Mesenchymal stem cell (in vitro differentiated cells and primary cell): ENCODE measurements at regions not wholly inside any gene's neighbourhood (a gene's known extent, or its start where the extent isn't known, plus 50 kb on each side); places are given as distances from the start of the nearest gene placed in this dataset.

ENCODE experiments used
- DNase-seq: peaks from one replicate; pipeline ENCODE4 v3.0.0-alpha.2; 2013
- H2AFZ ChIP-seq: one replicate; pipeline ENCODE4 v1.6.1; 2013; ENCODE audit warnings: low read depth, mild to moderate bottlenecking, control low read depth, inconsistent platforms, low read length, moderate library complexity
- H2AK5ac ChIP-seq: 2 replicates; pipeline ENCODE4 v1.6.1; 2013; ENCODE audit warnings: low read length, moderate library complexity, mild to moderate bottlenecking, inconsistent platforms; ENCODE audit not compliant: severe bottlenecking
- H2BK120ac ChIP-seq: one replicate; pipeline ENCODE4 v1.6.1; 2013; ENCODE audit warnings: low read depth, mild to moderate bottlenecking, inconsistent platforms, low read length, moderate library complexity
- H2BK12ac ChIP-seq, 2 experiments: one replicate each; pipeline ENCODE4 v1.6.1; 2013; ENCODE audit warnings: inconsistent platforms in 2 of 2, low read length in 2 of 2, mild to moderate bottlenecking in 2 of 2, moderate library complexity in 2 of 2, control low read depth in 1 of 2
- H2BK15ac ChIP-seq: one replicate; pipeline ENCODE4 v1.6.1; 2013; ENCODE audit warnings: mild to moderate bottlenecking, low read depth, inconsistent platforms; ENCODE audit not compliant: poor library complexity, severe bottlenecking
- H2BK5ac ChIP-seq: 2 replicates; pipeline ENCODE4 v1.6.1; 2013; ENCODE audit warnings: low read depth, mild to moderate bottlenecking, low read length, control low read depth, inconsistent platforms; ENCODE audit not compliant: poor library complexity, severe bottlenecking
- H3K14ac ChIP-seq, 2 experiments: one replicate each; pipeline ENCODE4 v1.6.1; 2013; ENCODE audit warnings: inconsistent platforms in 2 of 2, low read length in 2 of 2, control low read depth in 1 of 2, mild to moderate bottlenecking in 1 of 2, moderate library complexity in 1 of 2
- H3K18ac ChIP-seq, 2 experiments: one replicate each; pipeline ENCODE4 v1.6.1; 2013; ENCODE audit warnings: inconsistent platforms in 2 of 2, low read length in 2 of 2, control low read depth in 1 of 2, low read depth in 1 of 2, mild to moderate bottlenecking in 1 of 2
- H3K23ac ChIP-seq, 2 experiments: one replicate each; pipeline ENCODE4 v1.6.1; 2013; ENCODE audit warnings: inconsistent platforms in 2 of 2, low read length in 2 of 2, mild to moderate bottlenecking in 2 of 2, moderate library complexity in 2 of 2, control low read depth in 1 of 2
- H3K27ac ChIP-seq: 2 replicates; pipeline ENCODE4 v1.5.1; 2013; ENCODE audit warnings: mild to moderate bottlenecking, moderate library complexity, low read length, control low read depth, inconsistent platforms; ENCODE audit not compliant: poor library complexity, severe bottlenecking
- H3K27me3 ChIP-seq, 2 experiments: 2 replicates each; pipeline versions ENCODE4 v1.6.1 to v1.7.0; 2013; ENCODE audit warnings: low read length in 2 of 2, mild to moderate bottlenecking in 2 of 2, moderate library complexity in 2 of 2, control low read depth in 1 of 2, inconsistent platforms in 1 of 2; ENCODE audit not compliant: control insufficient read depth in 1 of 2, insufficient read depth in 1 of 2
- H3K36me3 ChIP-seq, 2 experiments: 2 replicates each; pipeline versions ENCODE4 v1.6.1 to v1.7.0; 2013; ENCODE audit warnings: low read length in 2 of 2, control low read depth in 1 of 2, inconsistent platforms in 1 of 2, low read depth in 1 of 2, mild to moderate bottlenecking in 1 of 2; ENCODE audit not compliant: insufficient read depth in 2 of 2, control insufficient read depth in 1 of 2
- H3K4ac ChIP-seq, 2 experiments: one replicate each; pipeline ENCODE4 v1.6.1; 2013; ENCODE audit warnings: inconsistent platforms in 2 of 2, low read length in 2 of 2, mild to moderate bottlenecking in 2 of 2, moderate library complexity in 2 of 2, control low read depth in 1 of 2, low read depth in 1 of 2
- H3K4me1 ChIP-seq: 2 replicates; pipeline ENCODE4 v1.6.1; 2013; ENCODE audit warnings: low read depth, low read length, control low read depth; ENCODE audit not compliant: control insufficient read depth, insufficient read depth
- H3K4me2 ChIP-seq: 2 replicates; pipeline ENCODE4 v1.6.1; 2013; ENCODE audit warnings: low read length, mild to moderate bottlenecking, inconsistent platforms; ENCODE audit not compliant: poor library complexity, severe bottlenecking
- H3K4me3 ChIP-seq, 2 experiments: 2 replicates each; pipeline versions ENCODE4 v1.5.1 to v1.7.0; 2013; ENCODE audit warnings: low read length in 2 of 2, mild to moderate bottlenecking in 2 of 2, control low read depth in 1 of 2, low read depth in 1 of 2; ENCODE audit not compliant: insufficient read depth in 1 of 2
- H3K79me1 ChIP-seq: replicated peaks from 2 replicates; pipeline ENCODE4 v1.6.1; 2013; ENCODE audit warnings: mild to moderate bottlenecking, control low read depth, low read length, inconsistent platforms; ENCODE audit not compliant: poor library complexity, severe bottlenecking
- H3K9ac ChIP-seq: 2 replicates; pipeline ENCODE4 v1.7.0; 2013; ENCODE audit warnings: mild to moderate bottlenecking, low read length, moderate library complexity
- H3K9me3 ChIP-seq: 2 replicates; pipeline ENCODE4 v1.7.0; 2013; ENCODE audit warnings: mild to moderate bottlenecking, low read length; ENCODE audit not compliant: control insufficient read depth
- H4K8ac ChIP-seq: one replicate; pipeline ENCODE4 v1.6.1; 2013; ENCODE audit warnings: inconsistent platforms, mild to moderate bottlenecking, low read length, moderate library complexity
- H4K91ac ChIP-seq: one replicate; pipeline ENCODE4 v1.6.1; 2013; ENCODE audit warnings: mild to moderate bottlenecking, low read length, inconsistent platforms
- WGBS: methylation state at CpG from one replicate; pipeline ENCODE4 v1.1.7; 2013; ENCODE audit warnings: mixed read lengths; 5-methylcytosine and 5-hydroxymethylcytosine counted together

DNA sequence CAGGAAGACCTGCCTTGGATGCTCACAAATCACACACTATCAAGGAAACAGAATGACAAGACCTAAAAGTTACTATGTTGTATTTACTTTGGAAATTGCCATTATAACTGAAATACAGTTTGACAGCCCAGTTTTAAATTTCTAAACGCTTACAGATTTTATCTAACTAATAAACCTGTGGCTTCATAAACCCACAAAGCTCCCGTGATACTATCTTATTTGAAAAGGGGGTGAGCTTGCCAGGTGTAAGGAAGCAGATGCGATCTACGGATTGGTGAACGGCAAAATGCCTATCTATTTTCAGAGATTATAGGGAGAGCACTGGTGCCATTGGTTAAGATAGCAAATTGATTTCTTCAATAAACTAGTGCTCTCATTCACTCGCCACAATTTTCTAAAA is 485.5 kb downstream of the BCAT1 start:
- H3K9ac ChIP-seq, result no peak overlapping the region

DNA sequence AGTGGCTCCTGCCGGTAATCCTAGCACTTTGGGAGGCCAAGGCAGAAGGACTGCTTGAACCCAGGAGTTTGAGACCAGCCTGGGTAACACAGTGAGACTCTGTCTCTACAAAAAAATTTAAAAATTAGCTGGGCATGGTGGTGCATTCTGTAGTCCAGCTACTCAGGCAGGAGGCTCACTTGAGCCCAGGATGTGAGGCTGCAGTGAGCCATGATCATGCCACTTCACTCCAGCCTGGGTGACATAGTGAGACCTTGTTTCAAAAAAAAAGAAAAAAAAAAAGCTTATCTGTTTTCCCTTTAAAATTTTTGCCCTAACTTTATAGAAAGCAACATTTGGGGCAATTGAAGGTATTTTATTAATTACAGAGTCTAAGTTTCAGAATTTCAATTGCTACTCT is 486.0 kb downstream of the BCAT1 start:
- no peak overlapping the region for H3K4me2 ChIP-seq
- no peak overlapping the region for H3K27ac ChIP-seq
- no peaks in the 10 kb centered on the region for H3K9me3 ChIP-seq
- no peak overlapping the region for H3K4ac ChIP-seq
- H3K18ac ChIP-seq, result no peak overlapping the region
- H2BK120ac ChIP-seq, result no peak overlapping the region
- no peaks in the 10 kb centered on the region for H3K4me1 ChIP-seq
- H2BK12ac ChIP-seq, result no peak overlapping the region
- H3K4me3 ChIP-seq, result no peak overlapping the region
- no peak overlapping the region for H3K9ac ChIP-seq
- H2BK5ac ChIP-seq, result no peak overlapping the region
- H3K36me3 ChIP-seq, result no peaks in the 10 kb centered on the region
- H2BK15ac ChIP-seq, result no peak overlapping the region
- no peak overlapping the region for H2AK5ac ChIP-seq
- no peaks in the 10 kb centered on the region for H3K79me1 ChIP-seq
- H2AFZ ChIP-seq, result no peak overlapping the region
- H4K91ac ChIP-seq, result no peak overlapping the region
- no peak overlapping the region for H3K23ac ChIP-seq
- DNase-seq, result no peak
- no peaks in the 10 kb centered on the region for H3K27me3 ChIP-seq
- no peak overlapping the region for H3K14ac ChIP-seq
- no peak overlapping the region for H4K8ac ChIP-seq
- WGBS, result 100% methylated on average over 1 of the region's 1 CpG

More for the DNA sequence above, 485.5 kb downstream of the BCAT1 start:
- Histone ChIP-seq H2BK15ac (no peak overlapping the region), H3K4me1 (no peaks in the 10 kb centered on the region), H3K27ac (no peak overlapping the region), H4K8ac (no peak overlapping the region), H3K27me3 (no peaks in the 10 kb centered on the region), H2BK12ac (no peak overlapping the region), H3K23ac (no peak overlapping the region), H3K4me2 (no peak overlapping the region), H3K14ac (no peak overlapping the region), H3K4me3 (no peak overlapping the region), H3K36me3 (no peaks in the 10 kb centered on the region), H2AK5ac (no peak overlapping the region), H3K79me1 (no peaks in the 10 kb centered on the region), H2AFZ (no peak overlapping the region), H2BK5ac (no peak overlapping the region), H2BK120ac (no peak overlapping the region), H3K4ac (no peak overlapping the region), H4K91ac (no peak overlapping the region), H3K9me3 (no peaks in the 10 kb centered on the region), H3K18ac (no peak overlapping the region)
- WGBS, result 97% methylated on average over 4 of the region's 6 CpGs
- DNase-seq, result no peak

DNA sequence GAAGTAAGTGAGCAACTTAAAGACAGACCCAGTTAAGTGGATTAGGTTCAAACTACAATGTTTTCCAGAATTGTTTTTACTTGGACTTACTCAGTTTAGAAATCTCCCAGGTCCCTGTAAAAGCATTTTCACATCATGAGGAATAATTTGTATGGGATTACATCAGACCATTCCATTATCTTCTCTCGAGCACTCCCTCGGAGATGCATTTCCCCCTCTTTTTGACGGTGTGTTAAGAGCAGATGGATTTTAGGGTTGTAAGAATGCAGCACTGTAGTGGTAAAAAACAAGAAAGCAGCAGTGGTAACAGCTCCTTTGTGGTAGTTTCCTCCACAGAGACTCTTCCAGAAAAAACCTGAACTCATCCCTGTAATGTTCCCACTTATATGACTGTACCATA is 488.4 kb downstream of the BCAT1 start:
- DNase-seq, result no peak
- WGBS, result no CpG with 5 or more reads among the region's 3 CpGs
- no peak overlapping the region for H3K9ac ChIP-seq

DNA sequence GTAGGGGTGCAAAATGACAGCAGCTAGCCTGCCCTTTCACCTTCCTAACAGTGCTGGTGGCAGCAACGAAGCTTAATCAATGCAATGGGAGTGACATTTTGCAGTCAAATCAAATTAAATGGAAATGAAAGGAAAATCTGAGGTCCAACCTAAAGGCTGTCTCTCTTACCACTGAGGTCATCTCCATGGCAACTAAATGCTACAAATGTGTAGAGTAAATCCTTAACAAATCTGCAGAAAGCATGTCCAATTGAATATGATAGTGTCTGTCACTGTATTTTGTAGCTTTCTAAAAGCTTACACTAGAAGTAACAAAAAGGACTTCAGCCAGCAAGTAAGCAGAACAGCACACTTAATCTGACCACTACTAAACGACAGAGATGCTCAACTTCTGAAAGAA is 488.8 kb downstream of the BCAT1 start:
- no peaks in the 10 kb centered on the region for H3K36me3 ChIP-seq
- H2BK120ac ChIP-seq, result no peak overlapping the region
- H4K8ac ChIP-seq, result no peak overlapping the region
- H3K4ac ChIP-seq, result no peak overlapping the region
- no peak overlapping the region for H2AFZ ChIP-seq
- H3K9ac ChIP-seq, result no peak overlapping the region
- H2AK5ac ChIP-seq, result no peak overlapping the region
- H3K4me3 ChIP-seq, result no peak overlapping the region
- no peak overlapping the region for H2BK5ac ChIP-seq
- H3K23ac ChIP-seq, result no peak overlapping the region
- peak; percentile 23 for DNase-seq
- no peak overlapping the region for H3K27ac ChIP-seq
- 40% methylated on average over 1 of the region's 2 CpGs for WGBS
- no peaks in the 10 kb centered on the region for H3K27me3 ChIP-seq
- H4K91ac ChIP-seq, result no peak overlapping the region
- H3K79me1 ChIP-seq, result no peaks in the 10 kb centered on the region
- no peak overlapping the region for H3K4me2 ChIP-seq
- H3K9me3 ChIP-seq, result no peaks in the 10 kb centered on the region
- H3K18ac ChIP-seq, result no peak overlapping the region
- H2BK15ac ChIP-seq, result no peak overlapping the region
- H3K14ac ChIP-seq, result no peak overlapping the region
- no peaks in the 10 kb centered on the region for H3K4me1 ChIP-seq
- no peak overlapping the region for H2BK12ac ChIP-seq

More for the DNA sequence above, 488.4 kb downstream of the BCAT1 start:
- Histone ChIP-seq H4K8ac (no peak overlapping the region), H3K23ac (no peak overlapping the region), H3K4me2 (no peak overlapping the region), H3K4me1 (no peaks in the 10 kb centered on the region), H2BK120ac (no peak overlapping the region), H3K9me3 (no peaks in the 10 kb centered on the region), H2AK5ac (no peak overlapping the region), H2AFZ (no peak overlapping the region), H3K4ac (no peak overlapping the region), H3K27ac (no peak overlapping the region), H4K91ac (no peak overlapping the region), H3K36me3 (no peaks in the 10 kb centered on the region), H3K79me1 (no peaks in the 10 kb centered on the region), H3K18ac (no peak overlapping the region), H3K4me3 (no peak overlapping the region), H2BK12ac (no peak overlapping the region), H3K14ac (no peak overlapping the region), H3K27me3 (no peaks in the 10 kb centered on the region), H2BK5ac (no peak overlapping the region), H2BK15ac (no peak overlapping the region)
